GM18867 (cell line): ENCODE measurements at regions not wholly inside any gene's neighbourhood (a gene's known extent, or its start where the extent isn't known, plus 50 kb on each side); places are given as distances from the start of the nearest gene placed in this dataset.

Experiments used
- ATAC-seq: cut with Tn5 transposase; IDR thresholded peaks from one replicate; pipeline ENCODE4 v1.9.1; 2021; ENCODE audit warnings: mild to moderate bottlenecking, moderate library complexity; ENCODE audit not compliant: unreplicated experiment

DNA sequence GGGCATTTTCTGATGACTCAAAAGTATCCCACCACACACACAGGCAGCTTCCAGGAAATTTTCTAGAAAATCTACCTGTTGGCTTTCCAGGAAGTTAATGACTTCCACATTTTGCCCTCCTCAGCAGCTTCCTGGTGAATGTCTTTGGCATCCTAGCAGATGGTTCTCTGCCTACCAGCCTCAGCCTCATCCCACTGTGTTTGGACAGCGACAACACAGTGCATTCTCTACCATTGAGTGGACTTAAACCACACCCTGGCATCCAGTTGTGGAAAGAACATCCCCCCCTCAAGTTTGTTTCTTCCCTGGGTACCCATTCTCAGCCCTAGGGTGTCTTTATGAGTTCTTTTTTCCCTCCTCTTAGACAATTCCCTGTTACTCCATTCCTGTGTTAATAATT is 50.8 kb upstream of the GADL1 start:
- ATAC-seq, result no peak

DNA sequence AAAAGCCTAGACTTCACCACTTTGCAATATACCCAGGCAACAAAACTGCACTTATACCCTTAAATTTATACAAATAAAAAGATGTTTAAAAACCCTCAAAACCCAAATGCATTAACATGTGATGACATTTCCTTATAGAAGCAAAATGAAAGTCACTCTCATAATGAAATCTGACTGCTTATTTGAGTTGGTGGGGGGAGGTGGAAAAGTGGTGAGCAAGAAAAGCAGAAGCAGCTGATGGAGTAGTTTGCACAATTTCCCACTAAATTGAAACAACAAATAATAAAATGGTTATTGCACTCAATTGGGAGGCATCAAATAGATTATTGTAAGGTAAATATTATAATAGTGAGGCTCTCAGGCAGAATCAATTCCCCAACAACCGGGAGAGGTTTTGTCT is 54.0 kb upstream of the GADL1 start:
- no peak for ATAC-seq

DNA sequence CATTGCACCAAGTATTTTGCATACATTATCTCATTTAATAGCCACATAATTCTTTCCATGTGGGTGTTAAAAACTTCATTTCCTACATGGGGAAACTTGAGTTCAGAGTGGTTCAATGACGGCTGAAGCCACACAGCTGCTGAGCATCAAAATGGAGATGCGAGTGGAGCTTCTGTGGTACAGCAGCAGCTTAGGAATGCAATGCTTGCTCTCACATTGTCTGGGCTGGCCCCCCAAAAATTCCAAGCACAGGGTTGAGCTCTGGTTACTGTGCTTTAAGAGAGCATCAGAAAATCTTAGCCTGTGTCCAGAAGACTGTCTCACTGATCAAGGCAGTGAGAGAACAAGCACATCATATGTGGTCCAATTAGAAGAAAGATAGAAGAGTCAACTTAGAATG is 57.4 kb upstream of the GADL1 start:
- no peak for ATAC-seq

DNA sequence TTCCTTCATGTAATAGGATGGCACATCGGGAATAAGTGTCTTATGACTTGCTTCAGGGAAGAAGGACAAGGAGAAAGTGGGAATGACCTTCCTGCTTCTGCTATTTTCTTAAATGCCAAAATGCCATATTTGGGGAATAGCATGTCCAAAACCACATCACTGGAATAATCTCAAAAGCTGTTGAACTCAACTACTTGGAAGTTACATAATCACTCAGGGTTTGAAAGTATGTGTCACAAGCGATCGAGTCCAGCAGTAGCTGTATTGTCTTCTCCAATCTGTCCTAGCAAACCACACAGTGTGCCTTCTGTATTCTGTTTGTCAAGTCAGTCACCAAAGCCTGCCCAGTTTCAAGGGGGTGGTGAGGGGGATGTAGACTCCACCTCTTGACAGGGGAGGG is 58.3 kb upstream of the GADL1 start:
- no peak for ATAC-seq

DNA sequence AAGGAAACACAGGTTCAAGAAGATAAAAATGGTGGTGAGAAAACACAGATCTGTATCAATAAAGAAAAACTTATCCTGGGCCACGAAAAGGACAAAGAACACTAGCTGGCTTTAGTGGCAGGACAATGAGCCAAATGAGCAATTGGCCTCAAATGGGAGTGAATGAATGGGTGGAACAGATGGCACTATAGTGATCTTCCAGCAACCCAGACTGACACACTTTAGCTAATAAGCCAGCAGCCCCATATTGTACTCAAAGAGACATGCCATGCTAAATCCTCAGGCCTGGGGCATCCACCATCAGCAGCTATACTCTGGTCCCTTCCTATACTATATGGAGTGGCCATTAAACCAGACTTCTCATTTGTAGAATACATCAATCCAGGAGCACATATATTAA is 60.0 kb upstream of the GADL1 start:
- no peak for ATAC-seq

DNA sequence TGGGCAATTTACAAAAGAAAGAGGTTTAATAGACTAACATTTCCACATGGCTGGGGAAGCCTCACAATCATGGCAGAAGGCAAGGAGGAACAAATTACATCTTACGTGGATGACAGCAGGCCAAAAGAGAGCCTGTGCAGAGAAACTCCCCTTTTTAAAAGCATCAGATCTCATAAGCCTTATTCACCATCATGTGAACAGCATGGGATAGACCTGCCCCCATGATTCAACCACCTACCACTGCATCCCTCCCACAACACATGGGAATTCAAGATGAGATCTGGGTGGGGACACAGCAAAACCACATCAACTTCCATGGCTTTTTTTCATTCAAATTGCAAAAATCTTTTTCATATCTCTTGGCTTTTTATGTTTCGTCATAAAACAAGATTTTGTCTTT is 67.6 kb upstream of the GADL1 start:
- ATAC-seq, result no peak

DNA sequence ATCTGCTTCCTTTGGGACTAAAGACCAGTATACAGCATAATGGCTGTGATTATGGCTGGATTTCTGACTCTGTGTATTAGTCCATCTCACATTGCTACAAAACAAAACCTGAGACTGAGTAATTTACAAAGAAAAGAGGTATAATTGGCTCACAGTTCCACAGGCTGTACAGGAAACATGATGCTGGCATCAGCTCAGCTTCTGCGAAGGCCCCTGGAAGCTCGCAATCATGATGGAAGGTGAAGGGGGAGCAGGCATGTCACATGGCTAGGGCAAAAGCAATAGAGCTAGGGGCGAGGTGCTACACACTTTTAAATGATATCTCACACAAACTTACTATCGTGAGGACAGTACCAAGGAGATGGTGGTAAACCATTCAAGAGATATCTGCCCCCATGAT is 68.0 kb upstream of the GADL1 start:
- ATAC-seq, result no peak

DNA sequence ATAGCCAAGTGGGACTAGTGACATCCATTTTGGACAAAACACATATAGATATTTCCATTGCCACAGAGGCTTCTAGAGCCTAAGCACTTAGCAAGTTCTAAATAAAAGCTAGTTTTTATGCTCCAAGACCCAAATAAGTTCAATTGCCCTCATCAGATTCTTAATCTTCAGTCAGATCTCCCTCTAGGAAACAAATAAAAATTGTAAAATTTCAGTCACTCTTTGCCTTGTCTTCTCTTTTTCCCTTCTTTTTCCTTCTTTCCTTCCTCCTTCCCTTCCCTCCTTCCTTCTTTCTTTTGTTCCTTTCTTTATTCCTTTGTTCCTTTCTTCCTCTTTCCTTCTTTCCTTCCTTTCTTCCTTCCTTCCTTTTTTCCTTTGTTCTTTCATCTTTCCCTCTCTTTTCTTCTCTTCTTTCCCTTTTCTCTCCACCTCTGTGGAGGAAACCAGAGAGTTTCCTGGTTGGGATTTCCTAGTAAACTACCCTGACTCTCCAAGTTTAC is 68.8 kb upstream of the GADL1 start:
- ATAC-seq, result no peak

DNA sequence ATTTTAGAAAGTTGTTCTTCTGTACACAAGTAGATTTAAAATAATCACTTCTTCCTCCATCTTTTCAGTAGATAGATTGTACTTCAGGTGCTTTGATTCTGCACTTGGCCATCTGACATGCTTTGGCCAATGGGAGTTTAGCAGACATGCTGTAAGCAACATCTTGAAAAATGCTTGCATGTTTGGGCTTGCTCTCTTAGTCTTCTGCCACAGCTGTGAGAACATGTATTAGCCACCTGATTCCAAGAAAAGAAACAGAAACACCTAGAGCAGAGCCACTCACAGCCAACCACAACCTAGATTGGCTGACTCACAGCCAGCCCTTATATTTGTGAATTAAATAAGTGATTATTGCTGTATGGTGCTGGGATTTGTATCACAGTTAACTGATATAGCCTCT is 70.2 kb upstream of the GADL1 start:
- ATAC-seq, result peak; percentile 97

DNA sequence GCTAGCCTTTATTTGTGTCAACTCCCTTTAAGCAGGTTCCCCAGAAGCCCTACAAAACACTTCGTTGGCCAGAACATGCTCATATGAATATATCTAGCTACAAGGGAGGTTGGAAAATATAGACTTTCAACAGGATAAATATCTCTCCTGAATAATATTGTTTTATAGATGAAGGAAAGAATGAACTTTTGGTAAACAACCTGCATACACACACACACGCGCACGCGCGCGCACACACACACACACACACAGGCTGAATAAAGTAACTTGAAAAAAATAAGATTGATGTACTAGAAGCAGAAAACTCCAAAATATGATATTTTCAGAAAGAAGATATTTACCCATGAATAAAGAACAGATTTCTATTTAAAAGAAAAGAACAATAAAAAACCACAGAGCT is 72.4 kb upstream of the GADL1 start:
- no peak for ATAC-seq

DNA sequence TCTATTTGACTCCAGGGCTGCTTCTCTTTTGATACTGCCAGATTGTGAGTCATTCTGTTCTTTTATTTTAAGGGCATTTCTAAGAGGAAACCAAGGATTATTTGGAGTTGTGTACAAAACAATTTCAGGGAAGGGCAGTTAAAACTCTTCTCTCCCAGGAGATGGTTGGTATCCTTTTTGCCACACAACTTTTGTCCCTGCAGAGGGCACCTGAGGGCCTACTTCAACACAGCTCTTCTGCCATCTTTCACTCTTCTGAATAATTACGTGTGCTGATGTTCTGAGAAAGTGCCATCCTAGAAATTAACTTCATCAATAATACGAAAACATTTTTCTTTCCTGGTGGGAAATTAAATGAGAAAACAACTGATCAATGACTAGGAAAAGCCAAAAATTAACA is 75.7 kb upstream of the GADL1 start:
- no peak for ATAC-seq

DNA sequence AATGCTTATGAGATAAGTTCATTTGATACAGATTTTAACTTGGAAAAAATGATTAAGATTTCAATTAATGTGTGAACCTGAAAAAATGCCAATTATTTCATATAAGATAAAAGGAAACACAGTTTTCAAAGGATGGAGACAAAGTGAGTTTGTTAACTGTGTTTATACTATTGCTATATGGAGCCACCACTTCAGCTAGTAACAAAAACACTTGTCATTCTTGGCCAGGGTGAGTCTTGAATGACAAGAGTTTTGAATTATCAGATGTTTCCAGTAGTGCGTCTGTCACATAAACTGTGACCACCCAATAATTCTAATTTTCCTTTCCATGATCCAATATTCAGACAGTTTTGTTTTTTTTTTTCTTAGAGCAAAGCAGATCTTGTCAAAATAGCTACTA is 78.0 kb upstream of the GADL1 start:
- ATAC-seq, result no peak

DNA sequence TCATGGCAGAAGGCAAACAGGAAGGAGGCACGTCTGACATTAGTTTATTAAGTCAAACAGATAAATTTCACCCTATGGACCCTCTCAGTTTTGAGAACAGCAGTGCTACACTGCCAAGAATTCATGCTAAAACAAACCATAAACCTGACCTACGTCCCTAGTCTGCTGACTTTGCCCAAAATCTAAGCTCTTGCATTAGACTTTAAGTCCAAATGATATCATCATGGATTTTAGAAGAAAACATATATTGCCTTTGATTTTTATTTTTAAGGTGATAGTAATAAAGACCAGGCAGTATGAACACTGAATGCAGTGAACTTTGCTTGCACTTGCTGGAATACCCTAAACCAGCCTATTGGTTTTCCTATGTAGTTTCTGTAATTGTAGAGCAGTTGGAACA is 79.6 kb upstream of the GADL1 start:
- no peak for ATAC-seq

DNA sequence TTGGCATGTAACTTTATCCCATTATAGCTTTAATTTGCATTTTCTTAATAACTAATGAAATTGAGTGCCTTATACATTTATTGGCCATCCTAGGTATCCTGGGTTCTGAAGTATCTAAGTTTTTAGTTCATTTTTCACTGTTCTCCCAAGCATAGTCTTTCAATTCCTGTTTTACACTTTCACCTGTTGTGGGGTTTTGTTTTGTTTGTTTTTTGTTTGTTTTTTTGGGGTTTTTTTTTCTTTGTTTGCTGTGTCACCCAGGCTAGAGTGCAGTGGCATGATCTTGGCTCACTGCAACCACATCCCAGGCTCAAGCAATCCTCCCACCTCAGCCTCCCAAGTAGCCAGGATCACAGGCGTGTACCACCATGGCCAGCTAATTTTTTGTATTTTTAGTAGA is 83.1 kb upstream of the GADL1 start:
- no peak for ATAC-seq

DNA sequence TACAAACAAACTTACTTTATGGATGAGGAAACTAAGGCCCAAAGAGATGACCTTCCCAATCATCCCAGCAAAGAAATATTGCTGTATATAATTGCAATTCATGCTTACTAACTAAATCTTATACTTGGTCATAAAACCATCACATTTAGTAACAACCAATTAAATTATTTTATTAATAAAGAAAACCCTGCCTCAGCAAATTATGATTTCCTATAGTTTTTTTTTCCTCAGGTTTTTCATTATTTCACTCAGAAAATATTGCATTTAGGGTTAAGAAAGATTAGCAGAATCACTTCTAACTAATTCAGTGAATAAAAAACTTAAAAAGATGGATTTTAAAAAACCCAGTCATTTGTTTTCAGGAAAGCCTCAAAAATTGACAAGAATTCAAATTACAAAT is 86.5 kb upstream of the GADL1 start:
- ATAC-seq, result no peak

DNA sequence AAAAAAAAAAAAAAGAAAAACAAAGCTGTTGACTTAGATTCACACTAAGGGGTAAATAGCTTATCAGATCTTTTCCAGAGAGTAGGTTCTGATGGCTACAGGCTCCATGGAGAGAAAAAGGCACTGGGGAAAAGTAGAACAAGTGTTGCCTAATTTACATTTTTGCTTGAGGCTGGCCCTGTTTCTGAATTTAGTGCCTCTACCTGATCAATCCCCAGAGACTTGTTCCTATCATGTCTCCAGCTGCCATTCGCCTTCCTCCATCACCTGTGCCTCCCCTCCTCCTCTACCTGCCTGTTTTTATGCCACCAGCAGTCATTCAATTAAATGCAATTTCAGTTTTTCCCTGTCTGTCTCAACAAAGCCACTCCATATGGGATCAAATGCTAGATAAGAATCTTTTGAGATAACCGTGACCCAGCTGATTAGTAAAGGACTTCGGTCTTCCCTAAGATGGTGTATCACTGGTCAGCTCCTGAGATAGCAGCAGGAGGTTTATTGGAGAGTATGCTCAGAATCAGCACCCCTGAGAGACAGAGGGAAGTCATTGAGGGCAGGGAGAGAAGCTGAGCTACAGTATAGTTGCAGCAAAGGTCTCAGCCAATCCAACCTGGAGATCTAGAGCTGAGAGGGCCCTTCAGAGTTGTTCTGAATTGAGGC is 88.1 kb upstream of the GADL1 start:
- ATAC-seq, result no peak

DNA sequence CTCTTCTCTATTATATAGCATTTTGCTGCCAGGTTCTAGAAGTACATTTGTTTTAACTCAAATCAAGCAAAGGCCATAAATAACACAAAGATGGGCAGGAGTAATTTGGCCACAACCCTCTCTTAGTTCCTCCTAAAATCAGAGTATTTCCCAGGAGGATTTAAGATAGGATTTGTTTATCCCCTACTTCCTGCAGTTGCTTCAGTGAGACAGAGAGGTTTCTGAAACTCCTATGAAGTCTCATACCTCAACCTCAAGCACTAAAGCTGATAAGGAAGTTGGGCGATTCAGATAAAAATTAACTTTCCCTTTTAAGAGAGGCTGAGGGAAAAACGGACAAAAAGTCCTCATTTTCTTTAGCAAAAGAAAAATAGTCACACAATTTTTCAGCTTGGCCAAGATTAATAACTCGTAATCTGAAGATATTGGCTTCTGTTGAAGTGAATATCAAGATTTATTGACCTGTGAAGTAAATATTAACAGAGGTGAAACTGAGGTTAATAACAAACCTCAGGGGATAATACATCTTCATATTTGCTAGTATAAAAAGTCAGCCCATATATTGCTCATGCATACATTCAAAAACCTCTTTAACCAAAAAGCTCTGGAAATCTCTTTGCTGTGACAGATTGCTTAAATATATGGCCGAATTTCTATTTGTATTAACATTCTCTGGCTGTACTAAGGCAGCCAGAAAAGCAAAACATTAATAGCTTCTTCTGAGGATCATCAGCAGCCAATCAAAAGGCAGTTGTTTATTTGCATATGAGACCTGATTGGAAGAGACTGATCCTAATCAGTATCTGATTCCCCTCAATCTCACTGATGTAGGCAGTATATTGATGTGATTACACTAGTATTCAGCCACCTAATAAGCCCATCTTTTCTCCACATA is 90.6 kb upstream of the GADL1 start:
- ATAC-seq, result no peak

DNA sequence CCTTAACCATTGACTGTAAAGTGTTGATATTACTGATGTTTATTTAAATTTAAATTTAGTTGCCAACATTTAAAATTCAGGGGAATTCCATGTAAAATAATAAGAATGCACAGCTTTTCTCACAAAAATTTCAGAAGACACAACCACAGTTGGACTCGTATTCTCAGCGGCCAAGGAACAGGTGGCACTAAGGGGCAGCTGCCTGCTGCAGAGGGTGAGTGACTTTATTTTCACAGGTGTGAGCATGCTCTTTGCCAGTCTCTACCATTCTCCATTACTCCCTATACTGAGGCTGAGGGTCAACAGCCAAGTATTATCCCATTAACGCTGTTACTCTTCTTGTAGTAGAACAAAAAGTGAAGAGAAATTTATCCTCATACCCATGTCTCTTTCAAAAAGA is 92.1 kb upstream of the GADL1 start:
- ATAC-seq, result no peak

DNA sequence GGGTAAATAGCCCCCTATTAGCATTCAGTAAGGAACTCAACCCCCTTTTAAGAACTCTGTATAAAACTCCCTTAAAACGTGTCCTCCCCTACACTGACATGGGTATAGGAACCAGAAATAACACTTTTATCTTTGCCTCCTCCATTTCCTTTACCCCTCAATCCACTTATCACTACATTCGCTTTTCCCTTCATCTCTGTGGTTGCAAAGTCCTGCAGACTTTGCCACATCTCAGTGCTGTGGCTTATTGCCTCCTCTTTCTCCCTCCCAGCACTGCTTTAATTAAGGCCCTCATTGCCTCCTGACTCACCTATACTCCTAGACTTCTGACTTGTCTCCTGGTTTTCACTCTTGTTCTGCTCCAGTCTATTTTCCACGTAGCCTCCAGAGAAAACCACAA is 94.3 kb upstream of the GADL1 start:
- ATAC-seq, result no peak

DNA sequence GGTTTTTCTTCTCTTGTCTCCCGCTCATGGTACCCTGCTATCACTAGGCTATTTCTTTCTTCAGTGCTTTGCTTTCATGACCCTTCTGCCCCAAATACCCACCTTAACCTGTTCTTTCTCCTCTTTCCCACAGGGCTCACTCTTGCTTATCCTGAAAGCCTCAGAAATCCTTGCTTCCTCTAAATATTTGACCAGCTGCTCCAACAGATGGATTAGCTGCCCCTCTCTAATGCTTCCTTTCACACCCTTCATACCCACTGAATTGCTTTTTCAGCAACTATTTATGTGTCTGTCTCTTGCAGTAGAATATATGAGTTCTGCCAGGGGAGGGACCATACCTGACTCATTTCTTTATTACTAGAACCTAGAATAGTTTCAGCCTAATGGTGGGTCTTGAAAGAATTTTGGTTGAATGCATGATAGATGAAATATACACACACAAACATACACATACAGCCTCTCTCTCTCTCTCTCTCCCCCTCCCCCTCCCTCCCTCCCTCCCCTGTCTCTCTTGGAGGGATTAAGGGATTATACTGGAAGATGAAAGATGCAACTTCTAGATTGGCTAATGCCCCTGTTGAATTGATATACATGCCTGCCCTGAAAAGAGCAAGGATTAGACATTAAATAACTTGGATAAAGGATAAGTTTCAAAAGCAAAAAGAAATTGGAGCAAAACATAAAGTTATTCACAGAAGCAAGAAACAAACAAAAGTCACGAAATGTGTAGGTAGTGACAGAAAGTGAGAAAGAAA is 95.0 kb upstream of the GADL1 start:
- no peak for ATAC-seq

DNA sequence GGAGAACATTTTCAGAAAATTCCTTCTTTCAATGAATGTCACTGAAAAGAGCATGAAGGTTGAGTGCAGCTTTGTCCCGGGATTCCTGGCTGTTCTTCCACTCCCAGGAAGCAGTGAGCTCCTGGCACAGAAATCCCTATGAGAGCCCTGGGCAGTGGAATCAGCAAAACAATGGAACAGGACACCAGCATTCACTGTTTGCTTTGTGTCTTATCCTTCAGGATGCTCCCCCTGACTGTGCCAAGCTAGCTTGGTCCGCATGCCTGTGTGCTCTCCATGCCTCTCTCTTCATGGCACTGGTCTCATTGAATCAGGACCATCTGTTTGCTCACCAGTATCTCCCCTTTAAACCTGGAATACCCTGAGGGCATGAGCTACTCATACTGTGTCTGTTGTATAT is 102.0 kb upstream of the GADL1 start:
- no peak for ATAC-seq

DNA sequence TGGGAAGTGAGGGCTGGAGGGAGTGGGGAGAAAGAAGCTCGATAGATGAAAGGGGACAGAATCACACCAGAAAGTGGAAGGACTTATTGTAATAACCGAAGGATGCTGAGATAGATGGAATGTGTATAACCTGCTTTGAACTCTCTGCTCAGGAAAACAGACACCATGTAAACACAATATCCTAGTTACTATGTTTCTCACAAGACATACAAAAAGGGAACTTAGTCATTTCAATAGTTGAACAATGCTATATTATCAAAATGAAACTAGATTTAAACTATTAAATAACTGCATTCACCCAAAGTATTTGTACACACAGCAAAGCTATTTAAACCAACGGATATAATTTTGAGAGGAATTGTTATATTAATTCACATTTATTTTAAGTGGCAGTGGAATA is 108.3 kb upstream of the GADL1 start:
- peak; percentile 73 for ATAC-seq
